HG03354 (cell line): ENCODE measurements at regions not wholly inside any gene's neighbourhood (a gene's known extent, or its start where the extent isn't known, plus 50 kb on each side); places are given as distances from the start of the nearest gene placed in this dataset.
"Not testable (repeated sequence)": the region's sequence is repeated elsewhere in the genome, so short reads cannot be mapped to it uniquely, and the experiment has no call there.

Experiments used
- ATAC-seq: cut with Tn5 transposase; IDR thresholded peaks from one replicate; pipeline ENCODE4 v1.9.1; 2021; ENCODE audit warnings: mild to moderate bottlenecking; ENCODE audit not compliant: unreplicated experiment, poor library complexity, severe bottlenecking

DNA sequence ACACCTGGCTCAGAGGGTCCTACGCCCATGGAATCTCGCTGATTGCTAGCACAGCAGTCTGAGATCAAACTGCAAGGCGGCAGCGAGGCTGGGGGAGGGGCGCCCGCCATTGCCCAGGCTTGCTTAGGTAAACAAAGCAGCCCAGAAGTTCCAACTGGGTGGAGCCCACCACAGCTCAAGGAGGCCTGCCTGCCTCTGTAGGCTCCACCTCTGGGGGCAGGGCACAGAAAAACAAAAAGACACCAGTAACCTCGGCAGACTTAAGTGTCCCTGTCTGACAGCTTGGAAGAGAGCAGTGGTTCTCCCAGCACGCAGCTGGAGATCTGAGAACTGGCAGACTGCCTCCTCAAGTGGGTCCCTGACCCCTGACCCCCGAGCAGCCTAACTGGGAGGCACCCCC lies 281.3 kb downstream of the LMBRD1 start:
- not testable (repeated sequence) for ATAC-seq

DNA sequence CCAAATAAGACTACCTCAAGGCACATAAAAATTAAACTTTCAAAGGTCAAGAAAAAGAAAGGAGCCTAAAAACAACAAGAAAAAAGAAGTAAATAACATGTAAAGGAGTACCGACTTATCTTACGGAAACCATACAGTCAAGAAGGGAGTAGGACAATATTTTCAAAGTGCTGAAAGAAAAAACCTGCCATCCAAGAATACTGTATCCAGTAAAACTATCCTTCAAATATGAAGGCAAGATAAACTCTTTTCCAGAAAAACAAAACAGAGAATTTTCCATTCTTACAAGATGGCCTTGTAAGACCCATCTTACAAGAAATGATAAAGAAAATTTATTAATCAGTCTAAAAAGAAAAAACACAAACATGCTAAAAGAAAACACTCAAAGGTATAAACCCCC lies 302.2 kb downstream of the LMBRD1 start:
- ATAC-seq: no peak

DNA sequence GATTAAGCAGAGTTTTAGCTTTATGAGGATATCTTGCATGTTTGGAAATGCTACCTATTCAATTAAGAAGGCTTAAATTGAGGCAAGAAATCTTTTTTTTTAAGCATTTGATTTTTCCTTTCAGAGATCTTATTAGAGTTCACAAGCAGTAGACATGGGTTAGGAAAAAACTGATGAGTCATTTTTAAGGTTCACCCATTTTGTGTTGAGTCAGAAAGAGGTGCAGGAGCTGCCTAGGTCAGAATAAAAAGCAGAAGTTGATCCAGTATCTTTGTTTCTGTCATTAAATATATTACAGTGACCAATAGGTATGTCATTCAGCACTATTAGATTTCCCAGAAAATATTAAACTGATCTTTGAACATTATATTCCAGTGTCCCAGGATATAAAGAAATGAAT lies 306.8 kb downstream of the LMBRD1 start:
- ATAC-seq: no peak

DNA sequence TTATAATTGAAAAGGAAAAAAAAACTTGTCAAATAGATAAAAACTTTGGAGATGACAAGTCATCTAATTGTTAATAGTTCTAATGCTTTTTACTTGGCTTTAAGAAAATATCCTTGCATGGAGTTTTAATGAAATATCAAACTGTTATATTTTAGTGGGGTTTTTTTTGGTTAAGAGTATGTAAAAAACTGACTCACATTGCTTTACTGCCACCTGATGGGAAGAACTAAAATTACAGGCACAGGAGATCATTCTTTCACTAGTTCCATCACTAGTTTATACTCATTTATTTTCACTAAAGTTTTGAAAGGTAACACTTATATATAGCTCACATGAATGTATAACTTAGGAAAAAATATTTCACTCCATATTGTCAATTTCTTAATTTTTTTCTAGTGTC lies 309.1 kb downstream of the LMBRD1 start:
- ATAC-seq: no peak

DNA sequence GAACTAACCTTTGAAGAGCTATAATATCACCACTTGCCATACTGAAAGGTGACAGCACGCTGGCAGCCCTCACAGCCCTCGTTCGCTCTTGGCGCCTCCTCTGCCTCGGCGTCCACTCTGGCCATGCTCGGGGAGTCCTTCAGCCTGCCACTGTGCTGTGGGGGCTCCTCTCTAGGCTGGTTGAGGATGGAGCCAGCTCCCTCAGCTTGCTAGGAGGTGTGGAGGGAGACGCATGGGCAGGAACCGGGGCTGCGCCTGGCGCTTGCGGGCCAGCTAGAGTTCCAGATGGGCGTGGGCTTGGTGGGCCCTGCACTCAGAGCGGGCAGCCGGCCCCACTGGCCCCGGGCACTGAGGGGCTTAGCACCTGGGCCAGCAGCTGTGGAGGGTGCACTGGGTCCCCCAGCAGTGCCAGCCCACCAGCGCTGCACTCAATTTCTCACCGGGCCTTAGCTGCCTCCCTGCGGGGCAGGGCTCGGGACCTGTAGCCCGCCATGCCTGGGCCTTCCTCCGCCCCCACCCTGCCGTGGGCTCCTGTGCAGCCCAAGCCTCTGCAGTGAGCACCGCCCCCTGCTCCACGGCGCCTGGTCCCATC lies 329.7 kb downstream of the LMBRD1 start:
- no peak for ATAC-seq

DNA sequence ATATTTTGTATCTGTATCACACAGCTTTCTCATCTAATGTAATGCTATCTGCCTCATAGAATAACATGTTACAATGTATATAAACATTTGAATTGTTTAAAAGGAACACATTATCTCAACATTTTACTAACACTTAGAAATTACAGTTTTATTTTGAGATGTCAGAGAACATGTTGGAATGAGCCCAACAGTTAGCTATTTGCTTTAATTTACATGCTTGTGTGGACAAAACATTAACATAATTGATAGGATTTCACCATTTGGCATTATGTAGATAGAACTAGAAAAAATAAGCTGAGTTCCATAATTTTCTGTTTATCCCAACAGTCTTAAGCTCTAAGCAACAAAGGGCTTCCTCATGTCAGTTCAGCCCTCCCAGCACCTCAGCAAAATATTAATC lies 330.9 kb downstream of the LMBRD1 start:
- ATAC-seq: no peak

- ATAC-seq: no peak
Observed at GRCh38 chr6:69456086-69456485, 340.7 kb downstream of the LMBRD1 start.

DNA sequence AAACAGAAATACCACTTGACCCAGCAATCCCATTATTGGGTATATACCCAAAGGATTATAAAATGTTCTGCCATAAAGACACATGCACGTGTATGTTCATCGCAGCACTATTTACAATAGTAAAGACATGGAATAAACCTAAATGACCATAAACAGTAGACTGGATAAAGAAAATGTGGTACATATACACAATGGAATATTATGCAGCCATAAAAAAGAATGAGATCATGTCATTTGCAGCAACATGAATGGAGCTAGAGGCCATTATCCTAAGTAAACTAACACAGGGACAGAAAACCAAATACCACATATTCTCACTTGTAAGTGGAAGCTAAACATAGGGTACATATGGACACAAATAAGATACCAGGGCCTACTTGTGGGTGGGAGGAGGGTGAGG lies 342.2 kb downstream of the LMBRD1 start:
- ATAC-seq: not testable (repeated sequence)

DNA sequence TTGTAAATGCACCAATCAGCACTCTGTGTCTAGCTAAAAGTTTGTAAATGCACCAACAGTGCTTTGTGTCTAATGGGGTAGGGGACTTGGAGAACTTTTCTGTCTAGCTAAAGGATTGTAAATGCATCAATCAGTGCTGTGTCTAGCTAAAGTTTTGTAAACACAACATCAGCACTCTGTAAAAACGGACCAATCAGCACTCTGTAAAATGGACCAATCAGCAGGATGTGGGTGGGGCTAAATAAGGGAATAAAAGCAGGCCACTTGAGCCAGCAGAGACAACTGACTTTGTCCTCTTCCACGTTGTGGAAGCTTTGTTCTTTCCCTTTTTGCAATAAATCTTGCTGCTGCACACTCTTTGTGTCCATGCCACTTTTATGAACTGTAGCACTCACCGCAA lies 346.3 kb downstream of the LMBRD1 start:
- ATAC-seq: not testable (repeated sequence)

DNA sequence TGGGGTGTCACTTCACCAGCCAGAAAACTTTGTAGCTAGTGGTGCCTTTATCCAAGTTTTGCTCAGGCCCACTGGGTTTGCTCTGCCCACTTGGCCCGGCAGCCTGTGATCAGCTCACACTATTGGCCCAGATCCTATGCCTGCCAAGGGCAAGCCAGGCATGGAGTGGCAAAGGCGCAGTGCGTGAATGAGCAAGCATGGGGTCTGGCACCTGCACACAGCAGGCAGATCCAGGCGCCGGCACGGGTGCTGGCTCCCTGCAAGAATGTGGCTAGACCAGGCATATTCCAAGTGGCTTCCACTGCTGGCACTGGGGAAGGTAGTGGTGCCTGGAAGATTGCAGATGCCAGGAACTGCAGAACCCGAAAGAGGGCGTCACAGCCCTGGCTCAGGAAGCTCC lies 346.9 kb downstream of the LMBRD1 start:
- no peak for ATAC-seq
